SK-N-SH (cell line): ENCODE measurements at regions not wholly inside any gene's neighbourhood (a gene's known extent, or its start where the extent isn't known, plus 50 kb on each side); places are given as distances from the start of the nearest gene placed in this dataset.

Experiments used
- CTCF ChIA-PET: fragments of 300-600, 350-600 bp; formaldehyde crosslinking; extraction: SDS; loops from one replicate; lab custom pipeline; 2021; lab: Yijun Ruan, JAX
- POLR2A ChIA-PET: fragments of 350-600 bp; sonication (Branson Sonifier 250); formaldehyde crosslinking; extraction: SDS; loops from one replicate; lab custom pipeline; 2020; ENCODE audit warnings: antibody characterized with exemption, inconsistent platforms; lab: Yijun Ruan, JAX
- DNase-seq: peaks from one replicate; pipeline ENCODE4 v3.0.0; 2012
- H2AFZ ChIP-seq: fragments of 200-600 bp; sonication (generic); 2 replicates; pipeline ENCODE4 v1.8.1; 2016; ENCODE audit warnings: antibody characterized with exemption, mild to moderate bottlenecking, low read depth
- H3F3A ChIP-seq: fragments of 200-600 bp; sonication (generic); replicated peaks from 2 replicates; pipeline ENCODE3; 2016; ENCODE audit warnings: antibody characterized with exemption, mild to moderate bottlenecking; ENCODE audit not compliant: insufficient read depth
- H3K27ac ChIP-seq, 2 experiments: fragments of 200-500 bp in 1 of 2; fragments of 200-600 bp in 1 of 2; sonication (Bioruptor generic) in 1 of 2; sonication (generic), shearing (Covaris generic) in 1 of 2; 2 replicates each; pipeline versions ENCODE4 v1.5.1 to v1.6.1; 2014 to 2016; ENCODE audit warnings: low read depth in 2 of 2, inconsistent platforms in 1 of 2, low read length in 1 of 2, mild to moderate bottlenecking in 1 of 2, mixed read lengths in 1 of 2
- H3K27me3 ChIP-seq: fragments of 200-600 bp; sonication (generic), shearing (Covaris generic); 2 replicates; pipeline ENCODE4 v1.6.1; 2016; ENCODE audit warnings: mixed run types; ENCODE audit not compliant: insufficient read depth
- H3K36me3 ChIP-seq, 2 experiments: fragments of 200-500 bp in 1 of 2; fragments of 200-600 bp in 1 of 2; sonication (Bioruptor generic) in 1 of 2; sonication (generic) in 1 of 2; replicated peaks in 1 of 2; 2 replicates each; pipeline versions ENCODE3 to v1.5.1; 2014 to 2016; ENCODE audit warnings: low read length in 1 of 2, mild to moderate bottlenecking in 1 of 2; ENCODE audit not compliant: insufficient read depth in 2 of 2, control insufficient read depth in 1 of 2
- H3K4me1 ChIP-seq, 2 experiments: fragments of 200-500 bp in 1 of 2; fragments of 200-600 bp in 1 of 2; sonication (Bioruptor generic) in 1 of 2; sonication (generic), shearing (Covaris generic) in 1 of 2; 2 replicates each; pipeline versions ENCODE4 v1.5.1 to v1.6.1; 2014 to 2016; ENCODE audit warnings: low read depth in 1 of 2, low read length in 1 of 2, mixed run types in 1 of 2; ENCODE audit not compliant: insufficient read depth in 2 of 2, control insufficient read depth in 1 of 2
- H3K4me2 ChIP-seq: fragments of 200-600 bp; sonication (generic), shearing (Covaris generic); 2 replicates; pipeline ENCODE4 v1.6.1; 2017; ENCODE audit warnings: mixed run types
- H3K4me3 ChIP-seq, 2 experiments: fragments of 200-500 bp in 1 of 2; fragments of 200-600 bp in 1 of 2; sonication (Bioruptor generic) in 1 of 2; sonication (generic), shearing (Covaris generic) in 1 of 2; 2 replicates each; pipeline versions ENCODE4 v1.5.1 to v1.8.1; 2014 to 2016; ENCODE audit warnings: low read depth in 2 of 2, inconsistent platforms in 1 of 2, low read length in 1 of 2, mild to moderate bottlenecking in 1 of 2, mixed read lengths in 1 of 2, moderate library complexity in 1 of 2
- H3K79me2 ChIP-seq: fragments of 200-600 bp; sonication (generic); 2 replicates; pipeline ENCODE4 v1.8.1; 2017; ENCODE audit warnings: mild to moderate bottlenecking; ENCODE audit not compliant: insufficient read depth
- H3K9ac ChIP-seq: fragments of 200-600 bp; sonication (generic); 2 replicates; pipeline ENCODE4 v1.6.1; 2017; ENCODE audit warnings: mixed run types
- H3K9me2 ChIP-seq: fragments of 200-600 bp; sonication (generic); 2 replicates; pipeline ENCODE4 v1.6.1; 2017; ENCODE audit warnings: mixed run types
- H3K9me3 ChIP-seq: fragments of 200-600 bp; sonication (generic); 2 replicates; pipeline ENCODE4 v1.6.1; 2017; ENCODE audit warnings: mixed run types, mild to moderate bottlenecking, moderate library complexity
- H4K20me1 ChIP-seq: fragments of 200-600 bp; sonication (generic); 2 replicates; pipeline ENCODE4 v1.6.1; 2017; ENCODE audit warnings: mild to moderate bottlenecking, mixed run types; ENCODE audit not compliant: insufficient read depth
- CHD2 ChIP-seq: fragments of 150-350 bp; IDR thresholded peaks from 2 replicates; pipeline ENCODE4 v1.6.1; 2018; ENCODE audit warnings: low read length; ENCODE audit not compliant: partially characterized antibody
- CTCF ChIP-seq: fragments of 200-600 bp; sonication (generic); IDR thresholded peaks from 2 replicates; pipeline ENCODE4 v1.6.1; 2017; ENCODE audit warnings: antibody characterized with exemption, mild to moderate bottlenecking, moderate library complexity
- EP300 ChIP-seq, 2 experiments: IDR thresholded peaks; 2 replicates each; pipeline versions ENCODE4 v1.4.0 to v1.6.1; 2012; ENCODE audit warnings: borderline replicate concordance in 1 of 2, low read depth in 1 of 2, low read length in 1 of 2
- EZH2phosphoT487 ChIP-seq: fragments of 200-600 bp; sonication (generic); IDR thresholded peaks from 2 replicates; pipeline ENCODE4 v1.6.1; 2017; ENCODE audit warnings: low read depth, mixed run types, mild to moderate bottlenecking, antibody characterized with exemption, moderate library complexity, borderline replicate concordance
- FOSL2 ChIP-seq: IDR thresholded peaks from 2 replicates; pipeline ENCODE4 v1.4.0; 2012; ENCODE audit warnings: low read depth, mild to moderate bottlenecking, moderate library complexity, borderline replicate concordance
- FOXJ3 ChIP-seq: sonication (generic); formaldehyde crosslinking; IDR thresholded peaks from 2 replicates; pipeline ENCODE4 v1.5.1; 2020; ENCODE audit warnings: mild to moderate bottlenecking, missing genetic modification reagents
- GABPA ChIP-seq: IDR thresholded peaks from 2 replicates; pipeline ENCODE4 v1.4.0; 2012; ENCODE audit warnings: low read depth, mild to moderate bottlenecking
- IRF3 ChIP-seq: fragments of 150-350 bp; IDR thresholded peaks from 2 replicates; pipeline ENCODE4 v1.6.1; 2016; ENCODE audit warnings: mild to moderate bottlenecking, low read depth, low read length
- MEF2A ChIP-seq: IDR thresholded peaks from 2 replicates; pipeline ENCODE4 v1.4.0; 2012; ENCODE audit warnings: low read depth, borderline replicate concordance
- MXI1 ChIP-seq: IDR thresholded peaks from 2 replicates; pipeline ENCODE4 v1.6.1; 2012; ENCODE audit warnings: mild to moderate bottlenecking, low read depth, low read length, improper control_type of control experiment
- NFIC ChIP-seq: IDR thresholded peaks from 2 replicates; pipeline ENCODE4 v1.4.0; 2012; ENCODE audit warnings: borderline replicate concordance
- NRF1 ChIP-seq: IDR thresholded peaks from 2 replicates; pipeline ENCODE4 v1.6.1; 2012; ENCODE audit warnings: low read depth, mild to moderate bottlenecking, low read length
- PBX3 ChIP-seq: IDR thresholded peaks from 2 replicates; pipeline ENCODE4; 2012
- POLR2AphosphoS5 ChIP-seq: IDR thresholded peaks from 2 replicates; pipeline ENCODE4 v1.6.1; 2012; ENCODE audit warnings: low read depth, low read length
- RAD21 ChIP-seq: IDR thresholded peaks from 2 replicates; pipeline ENCODE4 v1.6.1; 2012; ENCODE audit warnings: mild to moderate bottlenecking, low read length
- RCOR1 ChIP-seq: fragments of 150-350 bp; IDR thresholded peaks from 2 replicates; pipeline ENCODE4 v1.6.1; 2017; ENCODE audit warnings: antibody characterized with exemption, low read length
- RFX5 ChIP-seq: IDR thresholded peaks from 2 replicates; pipeline ENCODE4 v1.6.1; 2012; ENCODE audit warnings: mild to moderate bottlenecking, improper control_type of control experiment, low read length
- RXRA ChIP-seq: IDR thresholded peaks from 2 replicates; pipeline ENCODE4 v1.4.0; 2012; ENCODE audit warnings: low read depth, mild to moderate bottlenecking, borderline replicate concordance
- SMC3 ChIP-seq: IDR thresholded peaks from 2 replicates; pipeline ENCODE4 v1.6.1; 2012; ENCODE audit warnings: low read depth, low read length, improper control_type of control experiment
- USF1 ChIP-seq: IDR thresholded peaks from 2 replicates; pipeline ENCODE4 v1.4.0; 2012; ENCODE audit warnings: low read depth, borderline replicate concordance
- YY1 ChIP-seq: IDR thresholded peaks from 2 replicates; pipeline ENCODE4 v1.4.0; 2012; ENCODE audit warnings: low read depth, mild to moderate bottlenecking
- ZBTB33 ChIP-seq: IDR thresholded peaks from 2 replicates; pipeline ENCODE4 v1.4.0; 2012; ENCODE audit warnings: low read depth, borderline replicate concordance
- WGBS: methylation state at CpG from one replicate; pipeline ENCODE4 v1.1.6; 2017; ENCODE audit warnings: low lambda C conversion rate; 5-methylcytosine and 5-hydroxymethylcytosine counted together

- no peak for TF ChIP-seq USF1
- TF ChIP-seq NFIC, result no peak
- TF ChIP-seq CHD2, result no peak
- TF ChIP-seq CTCF, result no peak
- TF ChIP-seq MXI1, result no peak
- no peak for TF ChIP-seq NRF1
- TF ChIP-seq FOXJ3 (CRISPR knock-in tag), result no peak
- 89% methylated on average over 2 of the region's 2 CpGs for WGBS
- Histone ChIP-seq H4K20me1 (peaks cover 60% of the 10 kb centered on the region), H3K9me3 (no peaks in the 10 kb centered on the region), H3K4me2 (no peak overlapping the region), H3K9ac (no peak overlapping the region), H3K4me3 (no peak overlapping the region), H3F3A (peaks cover 14% of the 10 kb centered on the region), H2AFZ (no peak overlapping the region), H3K27ac (no peak overlapping the region), H3K79me2 (peaks cover 100% of the 10 kb centered on the region), H3K27me3 (no peaks in the 10 kb centered on the region), H3K36me3 (peaks cover 8 to 31% of the 10 kb centered on the region in 2 experiments), H3K9me2 (no peaks in the 10 kb centered on the region), H3K4me1 (peaks cover 0 to 32% of the 10 kb centered on the region in 2 experiments; a peak in 2 of 4 replicates)
- ChIA-PET CTCF (no interaction called here), POLR2A (no interaction called here)
- no peak for DNase-seq
Measured at GRCh38 chr11:19603771-19604170, 108.9 kb upstream of the NAV2 start.

- H3K27me3 ChIP-seq, result no peaks in the 10 kb centered on the region
- H3K9me2 ChIP-seq, result no peaks in the 10 kb centered on the region
- TF ChIP-seq SMC3, result no peak
- no peak for TF ChIP-seq MXI1
- TF ChIP-seq RFX5, result no peak
- TF ChIP-seq GABPA, result no peak
- no peak for TF ChIP-seq PBX3
- TF ChIP-seq RXRA, result no peak
- no peak for TF ChIP-seq CHD2
- no peak for TF ChIP-seq MEF2A
- TF ChIP-seq FOSL2, result no peak
- TF ChIP-seq RAD21, result no peak
- no peak for TF ChIP-seq RCOR1
- no peak for TF ChIP-seq EZH2phosphoT487
- TF ChIP-seq YY1, result no peak
- TF ChIP-seq ZBTB33, result no peak
- no peak for TF ChIP-seq IRF3
- no peak for TF ChIP-seq POLR2AphosphoS5
- no peak for TF ChIP-seq FOXJ3 (CRISPR knock-in tag)
- no peak for TF ChIP-seq EP300 (IDR thresholded peaks at IDR 0.05; ENCODE audit: borderline replicate concordance in 1 of 2, low read depth in 1 of 2, low read length in 1 of 2)
- TF ChIP-seq, all 33 proteins: peak for 0
- no peak overlapping the region for H3K4me2 ChIP-seq
- 87% methylated on average over 6 of the region's 6 CpGs for WGBS
- peaks cover 51% of the 10 kb centered on the region for H4K20me1 ChIP-seq
- H3K79me2 ChIP-seq, result peaks cover 100% of the 10 kb centered on the region
- H3F3A ChIP-seq, result peaks cover 14% of the 10 kb centered on the region
- CTCF ChIA-PET, result no interaction called here
- no peak for DNase-seq
- H2AFZ ChIP-seq, result no peak overlapping the region
- H3K9me3 ChIP-seq, result no peaks in the 10 kb centered on the region
- H3K4me3 ChIP-seq, result no peak overlapping the region
- peaks cover 3 to 22% of the 10 kb centered on the region in 2 experiments for H3K36me3 ChIP-seq
- peaks cover 0 to 35% of the 10 kb centered on the region in 2 experiments; a peak in 2 of 4 replicates for H3K4me1 ChIP-seq
- H3K27ac ChIP-seq, result no peak overlapping the region
- no peak overlapping the region for H3K9ac ChIP-seq
- POLR2A ChIA-PET, result no interaction called here
Measured at GRCh38 chr11:19602891-19603290, 109.7 kb upstream of the NAV2 start.
